Stimulated activated CD4-positive, alpha-beta T cell treated with anti-CD3 and anti-CD28 coated beads, TNF-alpha, amount 100 ng/mL, for 24 hours (primary cell): ENCODE measurements at regions not wholly inside any gene's neighbourhood (a gene's known extent, or its start where the extent isn't known, plus 50 kb on each side); places are given as distances from the start of the nearest gene placed in this dataset.
A peak's percentile ranks its signal among the peaks of the same experiment; 100 is the strongest.
"Not testable (repeated sequence)": the region's sequence is repeated elsewhere in the genome, so short reads cannot be mapped to it uniquely, and the experiment has no call there.

ENCODE experiments used
- DNase-seq, 3 experiments: peaks; one replicate each; pipeline ENCODE4 v3.0.0-alpha.2; 2020; ENCODE audit warnings: low read depth in 3 of 3

DNA sequence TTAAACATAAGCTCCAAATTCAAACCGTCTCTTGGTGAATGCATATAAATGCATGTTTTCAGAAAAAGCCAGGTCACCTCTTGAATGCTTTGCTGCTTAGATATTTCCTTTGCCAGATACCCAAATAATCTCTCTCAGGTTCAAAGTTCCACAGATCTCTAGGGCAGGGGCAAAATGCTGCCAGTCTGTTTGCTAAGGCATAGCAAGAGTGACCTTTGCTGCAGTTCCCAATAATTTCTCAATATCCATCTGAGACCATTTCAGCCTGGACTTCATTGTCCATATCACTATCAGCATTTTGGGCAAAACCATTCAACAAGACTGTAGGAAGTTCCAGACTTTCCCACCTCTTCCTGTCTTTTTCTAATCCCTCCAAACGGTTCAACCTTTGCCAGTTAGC is 1006.2 kb upstream of the KCND2 start:
- not testable (repeated sequence) for DNase-seq

- peak in 1 of 3 experiments; percentile 5 for DNase-seq
Observed at GRCh38 chr7:119270045-119270464, 1002.9 kb upstream of the KCND2 start.

- DNase-seq = no peak
Observed at GRCh38 chr7:119270644-119271043, 1002.3 kb upstream of the KCND2 start.

- no peak for DNase-seq
Observed at GRCh38 chr7:119271147-119271779, 1001.7 kb upstream of the KCND2 start.

GRCh38 chr7:119281181-119281846 is 991.7 kb upstream of the KCND2 start:
- no peak for DNase-seq

DNA sequence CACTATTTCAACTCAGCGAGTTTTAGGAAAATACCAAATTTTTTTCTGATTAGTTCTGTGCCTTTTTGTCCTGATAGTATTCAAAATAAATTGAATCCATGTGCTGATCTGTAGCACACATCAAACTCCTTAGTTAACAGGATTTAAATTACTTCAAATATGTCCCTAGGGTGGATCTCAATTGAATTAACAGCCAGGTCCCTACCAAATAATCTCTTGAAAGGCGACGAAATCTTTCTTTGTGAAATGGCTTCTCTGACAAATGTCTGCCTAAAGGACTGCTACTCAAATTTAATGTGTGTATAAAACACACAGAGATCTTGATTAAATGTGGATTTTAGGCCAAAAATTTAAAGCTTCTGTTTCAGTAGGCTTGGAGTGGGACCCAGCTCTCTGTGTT is 989.6 kb upstream of the KCND2 start:
- DNase-seq = no peak

GRCh38 chr7:119288416-119288815 is 984.6 kb upstream of the KCND2 start:
- no peak for DNase-seq

DNA sequence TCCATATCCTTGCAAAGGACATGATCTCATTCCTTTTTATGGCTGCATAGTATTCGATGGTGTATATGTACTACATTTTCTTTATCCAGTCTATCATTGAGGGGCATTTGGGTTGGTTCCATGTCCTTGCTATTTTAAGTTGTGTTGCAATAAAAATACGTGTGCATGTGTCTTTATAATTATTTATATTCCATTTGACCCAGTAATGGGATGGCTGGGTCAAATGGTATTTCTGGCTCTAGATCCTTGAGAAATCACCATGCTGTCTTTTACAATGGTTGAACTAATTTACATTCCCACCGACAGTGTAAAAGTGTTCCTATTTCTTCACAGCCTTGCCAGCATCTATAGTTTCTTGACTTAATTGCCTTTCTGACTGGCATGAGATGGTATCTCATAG is 972.6 kb upstream of the KCND2 start:
- not testable (repeated sequence) for DNase-seq

GRCh38 chr7:119320316-119320715 is 952.7 kb upstream of the KCND2 start:
- no peak for DNase-seq

- DNase-seq = no peak
Observed at GRCh38 chr7:119329715-119330114, 943.3 kb upstream of the KCND2 start.

- no peak for DNase-seq
Observed at GRCh38 chr7:119335405-119335804, 937.6 kb upstream of the KCND2 start.

DNA sequence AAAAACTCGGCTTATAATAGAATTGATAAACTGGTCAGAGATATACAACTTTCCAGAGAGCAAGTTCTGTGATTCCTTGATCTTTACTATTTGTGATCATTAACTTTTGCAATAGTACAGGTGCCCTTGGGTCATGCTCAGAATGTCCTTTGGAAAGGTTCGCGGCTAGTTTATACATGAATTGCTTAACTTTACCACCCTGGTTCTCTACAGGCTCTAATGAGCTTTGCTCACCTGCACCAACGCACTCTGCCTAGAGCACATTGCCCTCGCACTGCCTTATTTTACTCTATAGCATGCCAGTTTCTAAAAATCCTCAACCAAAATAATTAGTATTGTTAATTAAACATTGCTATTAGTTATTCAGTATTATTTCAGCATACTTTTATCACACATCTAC is 931.2 kb upstream of the KCND2 start:
- DNase-seq = no peak

- no peak for DNase-seq
Observed at GRCh38 chr7:119343289-119343688, 929.7 kb upstream of the KCND2 start.

- DNase-seq = no peak
Observed at GRCh38 chr7:119344466-119344865, 928.5 kb upstream of the KCND2 start.

- DNase-seq = no peak
Observed at GRCh38 chr7:119348491-119348890, 924.5 kb upstream of the KCND2 start.

GRCh38 chr7:119350334-119350733 is 922.6 kb upstream of the KCND2 start:
- no peak for DNase-seq

- DNase-seq = no peak
Observed at GRCh38 chr7:119351320-119351719, 921.7 kb upstream of the KCND2 start.

GRCh38 chr7:119374436-119374835 is 898.5 kb upstream of the KCND2 start:
- DNase-seq = no peak

- DNase-seq = no peak
Observed at GRCh38 chr7:119377861-119378260, 895.1 kb upstream of the KCND2 start.

DNA sequence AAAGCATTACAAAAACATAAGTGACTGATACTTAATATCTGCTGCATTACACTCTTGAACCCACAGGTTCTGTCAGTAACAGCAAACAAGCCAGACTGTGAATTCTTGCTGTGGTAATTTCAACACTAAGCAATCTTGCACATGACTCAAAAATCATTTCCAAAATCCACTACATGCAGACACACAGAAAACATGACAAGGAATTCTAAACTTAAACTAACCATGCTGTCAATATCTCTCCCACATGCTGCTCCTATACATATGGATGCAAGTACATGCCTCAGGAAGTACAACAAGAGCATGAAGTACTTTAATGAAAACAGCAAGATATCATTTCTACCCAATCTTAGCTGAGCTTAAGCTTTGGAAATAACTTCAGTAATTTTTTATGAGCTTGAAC is 890.2 kb upstream of the KCND2 start:
- DNase-seq = no peak

DNA sequence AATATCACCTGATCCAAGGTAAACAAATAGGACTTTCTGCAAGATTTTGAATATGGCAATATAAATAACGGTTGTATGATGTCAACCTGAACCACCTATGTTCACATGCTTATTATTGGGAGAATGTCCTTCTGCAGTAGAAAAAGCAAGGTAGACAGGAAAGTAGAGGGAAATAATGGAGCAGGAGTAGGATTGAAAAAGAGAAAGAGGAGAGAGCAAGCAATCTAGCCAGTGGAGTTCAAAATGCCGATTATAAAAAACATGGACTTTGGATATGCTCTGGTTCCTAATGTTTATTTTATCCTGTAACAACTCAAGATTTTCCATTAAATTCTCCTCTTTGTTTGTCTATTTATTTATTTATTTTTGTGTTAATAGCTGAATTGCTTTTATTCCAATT is 878.0 kb upstream of the KCND2 start:
- no peak for DNase-seq

DNA sequence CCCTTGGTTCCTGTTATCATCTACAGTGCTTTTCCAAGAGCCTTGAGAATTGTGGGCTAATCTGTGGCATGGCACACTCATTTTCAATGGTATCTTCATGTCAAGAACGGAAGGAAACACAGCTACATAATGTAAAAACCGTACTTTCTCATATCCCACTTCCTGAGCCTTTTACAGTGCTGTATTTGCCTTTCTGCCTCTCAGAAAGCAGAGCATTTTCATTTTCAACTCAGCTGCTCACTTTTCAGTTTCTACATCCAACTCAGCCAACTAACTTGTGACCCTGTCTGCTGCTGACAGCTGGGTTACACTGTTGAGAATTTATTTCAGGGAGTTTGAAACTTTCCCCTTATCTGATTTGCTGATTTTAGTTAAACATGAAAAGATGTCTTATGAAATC is 875.8 kb upstream of the KCND2 start:
- no peak for DNase-seq

GRCh38 chr7:119408596-119408995 is 864.4 kb upstream of the KCND2 start:
- no peak for DNase-seq

DNA sequence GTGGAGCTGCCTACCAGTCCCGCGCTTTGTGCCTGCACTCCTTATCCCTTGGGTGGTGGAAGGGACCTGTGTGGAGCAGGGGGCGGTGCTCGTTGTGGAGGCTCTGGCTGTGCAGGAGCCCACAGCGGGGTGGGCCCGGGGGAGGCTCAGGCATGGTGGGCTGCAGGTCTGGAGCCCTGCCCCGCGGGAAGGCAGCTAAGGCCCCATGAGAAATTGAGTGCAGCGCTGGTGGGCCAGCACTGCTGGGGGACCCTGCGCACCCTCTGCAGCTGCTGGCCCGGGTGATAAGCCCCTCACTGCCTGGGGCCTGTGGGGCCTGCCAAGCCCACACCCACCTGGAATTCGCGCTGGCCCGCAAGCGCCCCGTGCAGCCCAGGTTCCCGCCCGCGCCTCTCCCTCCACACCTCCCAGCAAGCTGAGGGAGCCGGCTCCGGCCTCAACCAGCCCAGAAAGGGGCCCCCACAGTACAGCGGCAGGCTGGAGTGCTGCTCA is 859.6 kb upstream of the KCND2 start:
- no peak for DNase-seq
